ENCODE measurements at regions not wholly inside any gene's neighbourhood (a gene's known extent, or its start where the extent isn't known, plus 50 kb on each side); places are given as distances from the start of the nearest gene placed in this dataset.

- intact Hi-C loops (cut with micrococcal nuclease; ENCODE audit: unreplicated experiment), result no loop called here
- no peaks in the 10 kb centered on the region for H3K27me3 ChIP-seq (replicated peaks; ENCODE audit: insufficient read depth, low read depth, low read length, poor library complexity)
- no peak for TF ChIP-seq CTCF (conservative IDR thresholded peaks at IDR 0.05; ENCODE audit: low read depth, low read length)
- no peak for TF ChIP-seq EZH2 (IDR thresholded peaks at IDR 0.05; ENCODE audit: borderline replicate concordance, low read depth, low read length, poor library complexity, severe bottlenecking)
- no peak overlapping the region for H3K27ac ChIP-seq (ENCODE audit: low read depth, low read length, poor library complexity, severe bottlenecking)
- H3K4me3 ChIP-seq (ENCODE audit: low read depth, low read length, poor library complexity, severe bottlenecking), result no peak overlapping the region
- CTCF ChIA-PET, result no interaction called here
- no TSS peak for BruUV-seq (replicated peaks)
- H3K4me1 ChIP-seq (ENCODE audit: insufficient read depth, low read length, poor library complexity, severe bottlenecking), result no peaks in the 10 kb centered on the region
- DNase-seq (ENCODE audit: low spot score), result no peak
- POLR2A ChIA-PET (ENCODE audit: low non-redundant PET), result no interaction called here
- no peaks in the 10 kb centered on the region for H3K9me3 ChIP-seq (ENCODE audit: low read depth, low read length, poor library complexity, severe bottlenecking)
- no peaks in the 10 kb centered on the region for H3K36me3 ChIP-seq (ENCODE audit: insufficient read depth, low read length, poor library complexity, severe bottlenecking)
Observed at GRCh38 chr12:47561746-47562145, 144.1 kb downstream of the RPAP3 start.

- POLR2A ChIA-PET (ENCODE audit: low non-redundant PET), result no interaction called here
- no TSS peak for BruUV-seq (replicated peaks)
- CTCF ChIA-PET, result no interaction called here
- no peak overlapping the region for H3K27ac ChIP-seq (ENCODE audit: low read depth, low read length, poor library complexity, severe bottlenecking)
- no peak overlapping the region for H3K4me3 ChIP-seq (ENCODE audit: low read depth, low read length, poor library complexity, severe bottlenecking)
- TF ChIP-seq CTCF (conservative IDR thresholded peaks at IDR 0.05; ENCODE audit: low read depth, low read length), result no peak
- no peak for TF ChIP-seq EZH2 (IDR thresholded peaks at IDR 0.05; ENCODE audit: borderline replicate concordance, low read depth, low read length, poor library complexity, severe bottlenecking)
- intact Hi-C loops (cut with micrococcal nuclease; ENCODE audit: unreplicated experiment), result no loop called here
- no peak for DNase-seq (ENCODE audit: low spot score)
- no peaks in the 10 kb centered on the region for H3K36me3 ChIP-seq (ENCODE audit: insufficient read depth, low read length, poor library complexity, severe bottlenecking)
- no peaks in the 10 kb centered on the region for H3K4me1 ChIP-seq (ENCODE audit: insufficient read depth, low read length, poor library complexity, severe bottlenecking)
- H3K27me3 ChIP-seq (replicated peaks; ENCODE audit: insufficient read depth, low read depth, low read length, poor library complexity), result no peaks in the 10 kb centered on the region
- no peaks in the 10 kb centered on the region for H3K9me3 ChIP-seq (ENCODE audit: low read depth, low read length, poor library complexity, severe bottlenecking)
Observed at GRCh38 chr12:47560415-47560814, 145.4 kb downstream of the RPAP3 start.

- CTCF ChIA-PET, result no interaction called here
- no peaks in the 10 kb centered on the region for H3K4me1 ChIP-seq (ENCODE audit: insufficient read depth, low read length, poor library complexity, severe bottlenecking)
- no peak overlapping the region for H3K27ac ChIP-seq (ENCODE audit: low read depth, low read length, poor library complexity, severe bottlenecking)
- intact Hi-C loops (cut with micrococcal nuclease; ENCODE audit: unreplicated experiment), result no loop called here
- no peaks in the 10 kb centered on the region for H3K27me3 ChIP-seq (replicated peaks; ENCODE audit: insufficient read depth, low read depth, low read length, poor library complexity)
- H3K36me3 ChIP-seq (ENCODE audit: insufficient read depth, low read length, poor library complexity, severe bottlenecking), result no peaks in the 10 kb centered on the region
- peak; percentile 35 for DNase-seq (ENCODE audit: low spot score)
- TF ChIP-seq EZH2 (IDR thresholded peaks at IDR 0.05; ENCODE audit: borderline replicate concordance, low read depth, low read length, poor library complexity, severe bottlenecking) (no peak), CTCF (conservative IDR thresholded peaks at IDR 0.05; ENCODE audit: low read depth, low read length) (no peak)
- no TSS peak for BruUV-seq (replicated peaks)
- no peak overlapping the region for H3K4me3 ChIP-seq (ENCODE audit: low read depth, low read length, poor library complexity, severe bottlenecking)
- H3K9me3 ChIP-seq (ENCODE audit: low read depth, low read length, poor library complexity, severe bottlenecking), result no peaks in the 10 kb centered on the region
- POLR2A ChIA-PET (ENCODE audit: low non-redundant PET), result no interaction called here
Observed at GRCh38 chr12:47558625-47559345, 147.0 kb downstream of the RPAP3 start.
